ENCODE measurements at regions not wholly inside any gene's neighbourhood (a gene's known extent, or its start where the extent isn't known, plus 50 kb on each side); places are given as distances from the start of the nearest gene placed in this dataset.
A peak's percentile ranks its signal among the peaks of the same experiment; 100 is the strongest.

- H3K9me3 ChIP-seq (ENCODE audit: insufficient read depth, low read depth, low read length): peaks cover 2% of the 10 kb centered on the region
- no peak overlapping the region for H4K91ac ChIP-seq (ENCODE audit: low read depth, low read length)
- no peak overlapping the region for H2AK5ac ChIP-seq (ENCODE audit: low read length)
- H2BK5ac ChIP-seq (ENCODE audit: low read depth, low read length, poor library complexity): no peak overlapping the region
- H3K14ac ChIP-seq (ENCODE audit: low read length): no peak overlapping the region
- no peak overlapping the region for H3K4me3 ChIP-seq (ENCODE audit: low read depth, low read length)
- no peak overlapping the region for H3K27ac ChIP-seq (ENCODE audit: low read depth, low read length)
- H2BK12ac ChIP-seq (ENCODE audit: low read length): no peak overlapping the region
- no peaks in the 10 kb centered on the region for H3K79me1 ChIP-seq (ENCODE audit: low read length)
- H3K9ac ChIP-seq (ENCODE audit: low read length): no peak overlapping the region
- H2BK120ac ChIP-seq (ENCODE audit: insufficient read depth, low read length, poor library complexity): no peak overlapping the region
- no peaks in the 10 kb centered on the region for H3K27me3 ChIP-seq (ENCODE audit: insufficient read depth, low read length)
- no peak overlapping the region for H3K4me2 ChIP-seq (ENCODE audit: low read length)
- DNase-seq: peak in 1 of 2 donors; percentile 42
- no peak overlapping the region for H4K12ac ChIP-seq (ENCODE audit: low read depth, low read length)
- no peak overlapping the region for H3K23ac ChIP-seq (ENCODE audit: low read length)
- H3K79me2 ChIP-seq (ENCODE audit: control insufficient read depth, insufficient read depth, low read length, poor library complexity): no peaks in the 10 kb centered on the region
- WGBS (ENCODE audit: extremely low coverage, insufficient coverage, insufficient read length): no CpG with 5 or more reads among the region's 1 CpG
- peaks cover 0 to 3% of the 10 kb centered on the region in 2 experiments for H3K36me3 ChIP-seq (ENCODE audit: control insufficient read depth in 1 of 2, insufficient read depth in 2 of 2, low read length in 2 of 2)
- H4K8ac ChIP-seq (ENCODE audit: low read depth, low read length): no peak overlapping the region
- no peak overlapping the region for H3K18ac ChIP-seq (ENCODE audit: low read length)
- H2AFZ ChIP-seq (ENCODE audit: insufficient read depth, low read length, poor library complexity): no peak overlapping the region
- no peaks in the 10 kb centered on the region for H3K4me1 ChIP-seq (ENCODE audit: control insufficient read depth in 1 of 2, insufficient read depth in 2 of 2, low read length in 2 of 2)
- no peak overlapping the region for H3K4ac ChIP-seq (ENCODE audit: low read depth, low read length)
Observed at GRCh38 chr4:18914182-18914581, 892.6 kb upstream of the LCORL start.

GRCh38 chr4:18894928-18895327 lies 873.4 kb upstream of the LCORL start:
- Histone ChIP-seq H2AK5ac (ENCODE audit: low read length) (no peak overlapping the region), H3K4me3 (ENCODE audit: low read depth, low read length) (no peak overlapping the region), H4K8ac (ENCODE audit: low read depth, low read length) (no peak overlapping the region), H3K4ac (ENCODE audit: low read depth, low read length) (no peak overlapping the region), H3K27me3 (ENCODE audit: insufficient read depth, low read length) (no peaks in the 10 kb centered on the region), H3K18ac (ENCODE audit: low read length) (no peak overlapping the region), H4K12ac (ENCODE audit: low read depth, low read length) (no peak overlapping the region), H2BK120ac (ENCODE audit: insufficient read depth, low read length, poor library complexity) (no peak overlapping the region), H2BK5ac (ENCODE audit: low read depth, low read length, poor library complexity) (no peak overlapping the region), H3K4me1 (ENCODE audit: control insufficient read depth in 1 of 2, insufficient read depth in 2 of 2, low read length in 2 of 2) (no peaks in the 10 kb centered on the region), H3K79me1 (ENCODE audit: low read length) (no peaks in the 10 kb centered on the region), H3K27ac (ENCODE audit: low read depth, low read length) (no peak overlapping the region), H3K14ac (ENCODE audit: low read length) (no peak overlapping the region), H3K4me2 (ENCODE audit: low read length) (no peak overlapping the region), H4K91ac (ENCODE audit: low read depth, low read length) (no peak overlapping the region), H2AFZ (ENCODE audit: insufficient read depth, low read length, poor library complexity) (no peak overlapping the region), H3K9me3 (ENCODE audit: insufficient read depth, low read depth, low read length) (no peaks in the 10 kb centered on the region), H2BK12ac (ENCODE audit: low read length) (no peak overlapping the region), H3K79me2 (ENCODE audit: control insufficient read depth, insufficient read depth, low read length, poor library complexity) (no peaks in the 10 kb centered on the region), H3K23ac (ENCODE audit: low read length) (no peak overlapping the region), H3K9ac (ENCODE audit: low read length) (no peak overlapping the region), H3K36me3 (ENCODE audit: control insufficient read depth in 1 of 2, insufficient read depth in 2 of 2, low read length in 2 of 2) (peaks cover 0 to 1% of the 10 kb centered on the region in 2 experiments)
- WGBS (ENCODE audit: extremely low coverage, insufficient coverage, insufficient read length): no CpG with 5 or more reads among the region's 2 CpGs
- DNase-seq: no peak

GRCh38 chr4:18882468-18882867 lies 860.9 kb upstream of the LCORL start:
- no peaks in the 10 kb centered on the region for H3K27me3 ChIP-seq (ENCODE audit: insufficient read depth, low read length)
- DNase-seq: peak; percentile 7 to 75
- no peak overlapping the region for H2AK5ac ChIP-seq (ENCODE audit: low read length)
- H2BK12ac ChIP-seq (ENCODE audit: low read length): peak overlapping the region; percentile 77
- no peak overlapping the region for H3K4me3 ChIP-seq (ENCODE audit: low read depth, low read length)
- H4K91ac ChIP-seq (ENCODE audit: low read depth, low read length): peak overlapping the region; percentile 70
- H3K27ac ChIP-seq (ENCODE audit: low read depth, low read length): peak overlapping the region; percentile 73
- no CpG with 5 or more reads among the region's 3 CpGs for WGBS (ENCODE audit: extremely low coverage, insufficient coverage, insufficient read length)
- H2AFZ ChIP-seq (ENCODE audit: insufficient read depth, low read length, poor library complexity): no peak overlapping the region
- no peak overlapping the region for H3K23ac ChIP-seq (ENCODE audit: low read length)
- H3K9me3 ChIP-seq (ENCODE audit: insufficient read depth, low read depth, low read length): no peaks in the 10 kb centered on the region
- no peak overlapping the region for H3K18ac ChIP-seq (ENCODE audit: low read length)
- peaks cover 0 to 3% of the 10 kb centered on the region in 2 experiments for H3K4me1 ChIP-seq (ENCODE audit: control insufficient read depth in 1 of 2, insufficient read depth in 2 of 2, low read length in 2 of 2)
- H2BK5ac ChIP-seq (ENCODE audit: low read depth, low read length, poor library complexity): peak overlapping the region; percentile 90
- H3K36me3 ChIP-seq (ENCODE audit: control insufficient read depth in 1 of 2, insufficient read depth in 2 of 2, low read length in 2 of 2): no peaks in the 10 kb centered on the region
- peak overlapping the region; percentile 73 for H3K14ac ChIP-seq (ENCODE audit: low read length)
- H3K79me1 ChIP-seq (ENCODE audit: low read length): peaks cover 4% of the 10 kb centered on the region
- H3K4me2 ChIP-seq (ENCODE audit: low read length): peak overlapping the region; percentile 34
- H2BK120ac ChIP-seq (ENCODE audit: insufficient read depth, low read length, poor library complexity): peak overlapping the region; percentile 88
- H3K79me2 ChIP-seq (ENCODE audit: control insufficient read depth, insufficient read depth, low read length, poor library complexity): no peaks in the 10 kb centered on the region
- no peak overlapping the region for H4K8ac ChIP-seq (ENCODE audit: low read depth, low read length)
- no peak overlapping the region for H4K12ac ChIP-seq (ENCODE audit: low read depth, low read length)
- no peak overlapping the region for H3K9ac ChIP-seq (ENCODE audit: low read length)
- H3K4ac ChIP-seq (ENCODE audit: low read depth, low read length): no peak overlapping the region

GRCh38 chr4:18881556-18881955 lies 860.0 kb upstream of the LCORL start:
- no peak overlapping the region for H3K4ac ChIP-seq (ENCODE audit: low read depth, low read length)
- no peak overlapping the region for H3K14ac ChIP-seq (ENCODE audit: low read length)
- no peak overlapping the region for H3K18ac ChIP-seq (ENCODE audit: low read length)
- no peak overlapping the region for H3K9ac ChIP-seq (ENCODE audit: low read length)
- H3K36me3 ChIP-seq (ENCODE audit: control insufficient read depth in 1 of 2, insufficient read depth in 2 of 2, low read length in 2 of 2): no peaks in the 10 kb centered on the region
- no peak overlapping the region for H3K27ac ChIP-seq (ENCODE audit: low read depth, low read length)
- no peak overlapping the region for H2BK5ac ChIP-seq (ENCODE audit: low read depth, low read length, poor library complexity)
- H3K79me1 ChIP-seq (ENCODE audit: low read length): peaks cover 4% of the 10 kb centered on the region
- H2AK5ac ChIP-seq (ENCODE audit: low read length): no peak overlapping the region
- no peak overlapping the region for H3K23ac ChIP-seq (ENCODE audit: low read length)
- no peak overlapping the region for H4K12ac ChIP-seq (ENCODE audit: low read depth, low read length)
- H3K4me2 ChIP-seq (ENCODE audit: low read length): no peak overlapping the region
- H3K27me3 ChIP-seq (ENCODE audit: insufficient read depth, low read length): no peaks in the 10 kb centered on the region
- H4K91ac ChIP-seq (ENCODE audit: low read depth, low read length): no peak overlapping the region
- no peak overlapping the region for H4K8ac ChIP-seq (ENCODE audit: low read depth, low read length)
- no peaks in the 10 kb centered on the region for H3K79me2 ChIP-seq (ENCODE audit: control insufficient read depth, insufficient read depth, low read length, poor library complexity)
- H3K4me3 ChIP-seq (ENCODE audit: low read depth, low read length): no peak overlapping the region
- peak in 1 of 2 donors; percentile 48 for DNase-seq
- peaks cover 0 to 3% of the 10 kb centered on the region in 2 experiments for H3K4me1 ChIP-seq (ENCODE audit: control insufficient read depth in 1 of 2, insufficient read depth in 2 of 2, low read length in 2 of 2)
- H3K9me3 ChIP-seq (ENCODE audit: insufficient read depth, low read depth, low read length): no peaks in the 10 kb centered on the region
- no peak overlapping the region for H2AFZ ChIP-seq (ENCODE audit: insufficient read depth, low read length, poor library complexity)
- H2BK12ac ChIP-seq (ENCODE audit: low read length): no peak overlapping the region
- WGBS (ENCODE audit: extremely low coverage, insufficient coverage, insufficient read length): no CpG with 5 or more reads among the region's 1 CpG
- no peak overlapping the region for H2BK120ac ChIP-seq (ENCODE audit: insufficient read depth, low read length, poor library complexity)
